Panc1 (cell line): ENCODE measurements at regions not wholly inside any gene's neighbourhood (a gene's known extent, or its start where the extent isn't known, plus 50 kb on each side); places are given as distances from the start of the nearest gene placed in this dataset.

Experiments
- CTCF ChIP-seq: fragments of 450-650 bp; IDR thresholded peaks from 2 replicates; pipeline ENCODE4 v1.5.1; 2017; ENCODE audit warnings: mild to moderate bottlenecking
- POLR2AphosphoS5 ChIP-seq: IDR thresholded peaks from 2 replicates; pipeline ENCODE4 v1.6.1; 2012; ENCODE audit warnings: mild to moderate bottlenecking, low read depth, low read length, moderate library complexity

- TF ChIP-seq CTCF: no peak
- TF ChIP-seq POLR2AphosphoS5: no peak
These were observed 226.2 kb downstream of the KCNRG start for GRCh38 chr13:50241479-50241878.
